ENCODE measurements at regions not wholly inside any gene's neighbourhood (a gene's known extent, or its start where the extent isn't known, plus 50 kb on each side); places are given as distances from the start of the nearest gene placed in this dataset.
"Not testable (repeated sequence)": the region's sequence is repeated elsewhere in the genome, so short reads cannot be mapped to it uniquely, and the experiment has no call there.

GRCh38 chr4:40681600-40681999, 51.9 kb upstream of the RBM47 start:
- no peaks in the 10 kb centered on the region for H3K36me3 Mint-ChIP-seq
- peaks cover 3% of the 10 kb centered on the region for H3K9me3 Mint-ChIP-seq

GRCh38 chr4:40682290-40683101, 52.8 kb upstream of the RBM47 start:
- H3K9me3 Mint-ChIP-seq, result peaks cover 3% of the 10 kb centered on the region
- peaks cover 5% of the 10 kb centered on the region for H3K4me1 Mint-ChIP-seq (ENCODE audit: unreplicated experiment)
- no peaks in the 10 kb centered on the region for H3K27me3 Mint-ChIP-seq
- H3K36me3 Mint-ChIP-seq, result no peaks in the 10 kb centered on the region
- H3K4me3 Mint-ChIP-seq, result no peak overlapping the region
- H3K27ac Mint-ChIP-seq, result no peak overlapping the region
- no peak for DNase-seq (ENCODE audit: extremely low spot score, unreplicated experiment)
- TF ChIP-seq CTCF (conservative IDR thresholded peaks at IDR 0.05), result no peak

More at GRCh38 chr4:40681600-40681999, 51.9 kb upstream of the RBM47 start:
- H3K27ac Mint-ChIP-seq, result no peak overlapping the region
- H3K4me1 Mint-ChIP-seq (ENCODE audit: unreplicated experiment), result peaks cover 4% of the 10 kb centered on the region
- no peak for DNase-seq (ENCODE audit: extremely low spot score, unreplicated experiment)
- no peak for TF ChIP-seq CTCF (conservative IDR thresholded peaks at IDR 0.05)
- H3K4me3 Mint-ChIP-seq, result no peak overlapping the region
- H3K27me3 Mint-ChIP-seq, result no peaks in the 10 kb centered on the region

GRCh38 chr4:40683536-40684145, 54.0 kb upstream of the RBM47 start:
- H3K9me3 Mint-ChIP-seq; H3K4me1 Mint-ChIP-seq (ENCODE audit: unreplicated experiment); H3K27me3 Mint-ChIP-seq; H3K4me3 Mint-ChIP-seq; H3K36me3 Mint-ChIP-seq; H3K27ac Mint-ChIP-seq; DNase-seq (ENCODE audit: extremely low spot score, unreplicated experiment): not testable (repeated sequence)

- Mint-ChIP-seq H3K36me3 (no peaks in the 10 kb centered on the region), H3K4me3 (no peak overlapping the region), H3K27me3 (no peaks in the 10 kb centered on the region), H3K9me3 (peaks cover 3% of the 10 kb centered on the region), H3K4me1 (ENCODE audit: unreplicated experiment) (peaks cover 6% of the 10 kb centered on the region), H3K27ac (no peak overlapping the region)
- no peak for TF ChIP-seq CTCF (conservative IDR thresholded peaks at IDR 0.05)
- DNase-seq (ENCODE audit: extremely low spot score, unreplicated experiment), result no peak
Measured at GRCh38 chr4:40684404-40684803, 54.7 kb upstream of the RBM47 start.

- Mint-ChIP-seq H3K4me1 (ENCODE audit: unreplicated experiment) (peaks cover 6% of the 10 kb centered on the region), H3K9me3 (peaks cover 3% of the 10 kb centered on the region), H3K27ac (no peak overlapping the region), H3K36me3 (no peaks in the 10 kb centered on the region), H3K4me3 (no peak overlapping the region), H3K27me3 (no peaks in the 10 kb centered on the region)
- DNase-seq (ENCODE audit: extremely low spot score, unreplicated experiment), result no peak
- no peak for TF ChIP-seq CTCF (conservative IDR thresholded peaks at IDR 0.05)
Measured at GRCh38 chr4:40685300-40685699, 55.6 kb upstream of the RBM47 start.
